ENCODE measurements at regions not wholly inside any gene's neighbourhood (a gene's known extent, or its start where the extent isn't known, plus 50 kb on each side); places are given as distances from the start of the nearest gene placed in this dataset.
"Not testable (repeated sequence)": the region's sequence is repeated elsewhere in the genome, so short reads cannot be mapped to it uniquely, and the experiment has no call there.

GRCh38 chr14:87254331-87254874, 738.6 kb downstream of the GALC start:
- TF ChIP-seq TCF7L2 (IDR thresholded peaks at IDR 0.05; ENCODE audit: low read depth, low read length) (no peak), SIN3A (IDR thresholded peaks at IDR 0.05; ENCODE audit: borderline replicate concordance, insufficient read depth, low read depth, low read length) (no peak), POLR2AphosphoS5 (IDR thresholded peaks at IDR 0.05; ENCODE audit: low read depth, low read length) (no peak), CTCF (IDR thresholded peaks at IDR 0.05) (no peak)

GRCh38 chr14:87253791-87254190, 739.2 kb downstream of the GALC start:
- H3K36me3 ChIP-seq (ENCODE audit: control insufficient read depth, insufficient read depth, low read length); H3K9me3 ChIP-seq (ENCODE audit: control insufficient read depth, insufficient read depth, low read depth, low read length); intact Hi-C loops (cut with micrococcal nuclease; ENCODE audit: unreplicated experiment); CTCF ChIA-PET; H3K4me1 ChIP-seq (ENCODE audit: control insufficient read depth, insufficient read depth, low read length); ATAC-seq; H3K4me3 ChIP-seq (ENCODE audit: low read depth in 2 of 2, low read length in 2 of 2); DNase-seq (ENCODE audit: low read depth, low spot score); BruUV-seq (replicated peaks); POLR2A ChIA-PET; H3K27me3 ChIP-seq (ENCODE audit: control insufficient read depth, insufficient read depth, low read length); in situ Hi-C loops (cut with HindIII; ENCODE audit: low pct_unique_long_range_greater_than_20kb, low sequenced_read_pairs); H3K27ac ChIP-seq (ENCODE audit: low read length): not testable (repeated sequence)

More at GRCh38 chr14:87254331-87254874, 738.6 kb downstream of the GALC start:
- H3K9me3 ChIP-seq (ENCODE audit: control insufficient read depth, insufficient read depth, low read depth, low read length): no peaks in the 10 kb centered on the region
- no peak for ATAC-seq
- no peak for DNase-seq (ENCODE audit: low read depth, low spot score)
- H3K27ac ChIP-seq (ENCODE audit: low read length): no peak overlapping the region
- ChIA-PET CTCF (no interaction called here), POLR2A (no interaction called here)
- H3K4me3 ChIP-seq (ENCODE audit: low read depth in 2 of 2, low read length in 2 of 2): no peak overlapping the region
- intact Hi-C loops (cut with micrococcal nuclease; ENCODE audit: unreplicated experiment) (no loop called here), in situ Hi-C loops (cut with HindIII; ENCODE audit: low pct_unique_long_range_greater_than_20kb, low sequenced_read_pairs) (no loop called here)
- no peaks in the 10 kb centered on the region for H3K27me3 ChIP-seq (ENCODE audit: control insufficient read depth, insufficient read depth, low read length)
- BruUV-seq (replicated peaks): no TSS peak
- H3K4me1 ChIP-seq (ENCODE audit: control insufficient read depth, insufficient read depth, low read length): no peaks in the 10 kb centered on the region
- H3K36me3 ChIP-seq (ENCODE audit: control insufficient read depth, insufficient read depth, low read length): no peaks in the 10 kb centered on the region

GRCh38 chr14:87252103-87252502, 740.9 kb downstream of the GALC start:
- CTCF ChIA-PET: no interaction called here
- BruUV-seq (replicated peaks): no TSS peak
- Histone ChIP-seq H3K9me3 (ENCODE audit: control insufficient read depth, insufficient read depth, low read depth, low read length) (no peaks in the 10 kb centered on the region), H3K4me3 (ENCODE audit: low read depth in 2 of 2, low read length in 2 of 2) (no peak overlapping the region), H3K27me3 (ENCODE audit: control insufficient read depth, insufficient read depth, low read length) (no peaks in the 10 kb centered on the region), H3K27ac (ENCODE audit: low read length) (no peak overlapping the region), H3K4me1 (ENCODE audit: control insufficient read depth, insufficient read depth, low read length) (no peaks in the 10 kb centered on the region), H3K36me3 (ENCODE audit: control insufficient read depth, insufficient read depth, low read length) (no peaks in the 10 kb centered on the region)
- DNase-seq (ENCODE audit: low read depth, low spot score) (no peak), ATAC-seq (no peak)
- in situ Hi-C loops (cut with HindIII; ENCODE audit: low pct_unique_long_range_greater_than_20kb, low sequenced_read_pairs): no loop called here
- POLR2A ChIA-PET: no interaction called here
- TF ChIP-seq POLR2AphosphoS5 (IDR thresholded peaks at IDR 0.05; ENCODE audit: low read depth, low read length) (no peak), CTCF (IDR thresholded peaks at IDR 0.05) (no peak), SIN3A (IDR thresholded peaks at IDR 0.05; ENCODE audit: borderline replicate concordance, insufficient read depth, low read depth, low read length) (no peak), TCF7L2 (IDR thresholded peaks at IDR 0.05; ENCODE audit: low read depth, low read length) (no peak), REST (IDR thresholded peaks at IDR 0.05; ENCODE audit: insufficient read depth in 1 of 2, low read depth in 2 of 2, low read length in 1 of 2) (no peak)
- intact Hi-C loops (cut with micrococcal nuclease; ENCODE audit: unreplicated experiment): no loop called here

Measured in Panc1 (cell line).